ENCODE measurements at regions not wholly inside any gene's neighbourhood (a gene's known extent, or its start where the extent isn't known, plus 50 kb on each side); places are given as distances from the start of the nearest gene placed in this dataset.

DNA sequence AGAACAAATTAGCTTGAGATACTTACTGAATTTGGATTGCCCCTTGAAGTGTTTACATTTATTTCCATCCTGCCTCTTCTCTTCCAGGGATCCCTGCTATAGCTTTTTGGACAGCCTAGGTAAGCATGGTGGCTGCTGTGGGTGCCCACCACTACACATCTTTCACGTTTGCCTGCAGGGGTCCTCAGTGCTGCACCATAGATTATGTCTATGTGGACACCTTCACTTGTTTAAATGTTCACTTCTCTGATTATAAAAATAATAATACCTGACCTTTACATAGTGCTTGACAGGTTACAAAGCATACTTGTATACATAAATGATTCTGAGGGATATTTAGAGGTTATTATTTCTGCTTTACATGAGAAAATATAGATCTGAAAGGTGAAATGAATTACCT is 67.9 kb upstream of the SLC4A4 start:
- in situ Hi-C loops (cut with MboI; ENCODE audit: low pct_ligation_motif_present in 1 of 4, low pct_unique_long_range_greater_than_20kb in 1 of 4, low sequenced_read_pairs in 3 of 4) = no loop called here
- H3K36me3 ChIP-seq = no peaks in the 10 kb centered on the region
- intact Hi-C loops (cut with DNase I; ENCODE audit: low total_unique reads) = no loop called here
- peaks cover 0 to 16% (median 4%) of the 10 kb centered on the region in 4 donors for H3K4me1 ChIP-seq
- H3K27ac ChIP-seq = no peak overlapping the region
- no peaks in the 10 kb centered on the region for H3K27me3 ChIP-seq
- H3K9me3 ChIP-seq = no peaks in the 10 kb centered on the region
- no peak overlapping the region for H3K4me3 ChIP-seq
- DNase-seq = peak; percentile 28
- 0 to 38% methylated on average over 1 of the region's 1 CpG for WGBS, 2 donors (ENCODE audit: low coverage in 1 of 2)
- TF ChIP-seq, protein P1, sequence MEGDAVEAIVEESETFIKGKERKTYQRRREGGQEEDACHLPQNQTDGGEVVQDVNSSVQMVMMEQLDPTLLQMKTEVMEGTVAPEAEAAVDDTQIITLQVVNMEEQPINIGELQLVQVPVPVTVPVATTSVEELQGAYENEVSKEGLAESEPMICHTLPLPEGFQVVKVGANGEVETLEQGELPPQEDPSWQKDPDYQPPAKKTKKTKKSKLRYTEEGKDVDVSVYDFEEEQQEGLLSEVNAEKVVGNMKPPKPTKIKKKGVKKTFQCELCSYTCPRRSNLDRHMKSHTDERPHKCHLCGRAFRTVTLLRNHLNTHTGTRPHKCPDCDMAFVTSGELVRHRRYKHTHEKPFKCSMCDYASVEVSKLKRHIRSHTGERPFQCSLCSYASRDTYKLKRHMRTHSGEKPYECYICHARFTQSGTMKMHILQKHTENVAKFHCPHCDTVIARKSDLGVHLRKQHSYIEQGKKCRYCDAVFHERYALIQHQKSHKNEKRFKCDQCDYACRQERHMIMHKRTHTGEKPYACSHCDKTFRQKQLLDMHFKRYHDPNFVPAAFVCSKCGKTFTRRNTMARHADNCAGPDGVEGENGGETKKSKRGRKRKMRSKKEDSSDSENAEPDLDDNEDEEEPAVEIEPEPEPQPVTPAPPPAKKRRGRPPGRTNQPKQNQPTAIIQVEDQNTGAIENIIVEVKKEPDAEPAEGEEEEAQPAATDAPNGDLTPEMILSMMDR (IDR thresholded peaks at IDR 0.05) = peak in 4 of 5 experiments; percentile 13 to 33 (median 24)
- no peak for TF ChIP-seq POLR2AphosphoS5 (IDR thresholded peaks at IDR 0.05)
- TF ChIP-seq EP300 (IDR thresholded peaks at IDR 0.05; ENCODE audit: low read depth) = no peak

- H3K36me3 ChIP-seq = no peaks in the 10 kb centered on the region
- H3K4me1 ChIP-seq = peaks cover 0 to 11% (median 2%) of the 10 kb centered on the region in 4 donors
- no peak overlapping the region for H3K27ac ChIP-seq
- H3K9me3 ChIP-seq = no peaks in the 10 kb centered on the region
- in situ Hi-C loops (cut with MboI; ENCODE audit: low pct_ligation_motif_present in 1 of 4, low pct_unique_long_range_greater_than_20kb in 1 of 4, low sequenced_read_pairs in 3 of 4) = no loop called here
- DNase-seq = no peak
- TF ChIP-seq, protein P1 (IDR thresholded peaks at IDR 0.05) = no peak
- no peak for TF ChIP-seq EP300 (IDR thresholded peaks at IDR 0.05; ENCODE audit: low read depth)
- TF ChIP-seq POLR2A (IDR thresholded peaks at IDR 0.05) = no peak
- TF ChIP-seq POLR2AphosphoS5 (IDR thresholded peaks at IDR 0.05) = no peak
- H3K27me3 ChIP-seq = no peaks in the 10 kb centered on the region
- no peak overlapping the region for H3K4me3 ChIP-seq
- intact Hi-C loops (cut with DNase I; ENCODE audit: low total_unique reads) = no loop called here
- 84 to 90% methylated on average over 1 of the region's 1 CpG for WGBS, 2 donors (ENCODE audit: low coverage in 1 of 2)
Measured at GRCh38 chr4:71272976-71273375, 65.8 kb upstream of the SLC4A4 start.

DNA sequence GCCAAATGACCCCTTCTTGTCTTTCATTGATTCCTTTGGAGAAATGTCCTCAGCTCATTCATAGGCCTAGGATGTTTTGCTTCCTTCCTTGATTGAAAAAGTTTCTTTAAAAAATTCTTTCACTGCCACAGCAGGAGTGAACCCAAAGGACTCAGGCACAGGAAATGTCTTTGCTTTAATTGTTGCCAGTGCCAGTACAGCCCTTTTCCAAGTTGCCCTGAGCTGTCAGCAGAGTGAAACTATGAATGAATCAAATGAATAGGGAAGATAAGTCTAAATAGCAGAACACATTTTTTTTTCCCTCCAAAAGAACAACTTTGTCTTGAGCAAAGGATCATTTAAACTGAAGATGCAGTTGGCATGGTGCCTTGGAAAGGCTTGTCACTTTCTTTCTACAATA is 63.8 kb upstream of the SLC4A4 start:
- TF ChIP-seq, protein P1 (IDR thresholded peaks at IDR 0.05) = no peak
- TF ChIP-seq POLR2A (IDR thresholded peaks at IDR 0.05) = no peak
- TF ChIP-seq EP300 (IDR thresholded peaks at IDR 0.05; ENCODE audit: low read depth) = no peak
- no peak for TF ChIP-seq POLR2AphosphoS5 (IDR thresholded peaks at IDR 0.05)
- Histone ChIP-seq H3K27me3 (no peaks in the 10 kb centered on the region), H3K27ac (no peak overlapping the region), H3K4me3 (no peak overlapping the region), H3K4me1 (peaks cover 0 to 11% (median 2%) of the 10 kb centered on the region in 4 donors), H3K9me3 (no peaks in the 10 kb centered on the region), H3K36me3 (no peaks in the 10 kb centered on the region)
- DNase-seq = no peak
- intact Hi-C loops (cut with DNase I; ENCODE audit: low total_unique reads) (no loop called here), in situ Hi-C loops (cut with MboI; ENCODE audit: low pct_ligation_motif_present in 1 of 4, low pct_unique_long_range_greater_than_20kb in 1 of 4, low sequenced_read_pairs in 3 of 4) (no loop called here)

DNA sequence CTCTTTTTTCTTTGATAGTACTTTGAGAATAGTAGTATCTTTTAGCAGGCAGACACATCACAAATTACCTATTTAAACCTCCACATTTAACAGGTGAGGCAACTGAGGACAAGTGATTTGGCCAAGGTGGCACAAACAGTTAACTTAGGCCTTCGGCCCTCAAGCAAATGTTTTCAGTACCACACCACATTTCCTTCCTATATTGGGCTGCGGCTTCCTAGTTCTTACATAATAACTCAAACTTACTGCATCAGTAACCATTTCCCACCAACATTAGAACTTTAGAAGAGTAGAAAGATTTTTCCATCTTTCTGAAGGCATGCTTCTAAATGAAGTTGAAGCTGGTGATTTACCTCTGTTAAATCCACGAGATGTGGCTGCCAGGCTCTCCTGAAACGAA is 63.2 kb upstream of the SLC4A4 start:
- Histone ChIP-seq H3K27ac (no peak overlapping the region), H3K9me3 (no peaks in the 10 kb centered on the region), H3K36me3 (no peaks in the 10 kb centered on the region), H3K4me1 (peaks cover 0 to 11% (median 2%) of the 10 kb centered on the region in 4 donors), H3K4me3 (no peak overlapping the region), H3K27me3 (no peaks in the 10 kb centered on the region)
- WGBS, 2 donors (ENCODE audit: low coverage in 1 of 2) = 52 to 54% methylated on average over 4 of the region's 4 CpGs
- TF ChIP-seq, protein P1 (IDR thresholded peaks at IDR 0.05) = no peak
- intact Hi-C loops (cut with DNase I; ENCODE audit: low total_unique reads) = no loop called here
- in situ Hi-C loops (cut with MboI; ENCODE audit: low pct_ligation_motif_present in 1 of 4, low pct_unique_long_range_greater_than_20kb in 1 of 4, low sequenced_read_pairs in 3 of 4) = no loop called here
- DNase-seq = no peak
